ENCODE measurements at regions not wholly inside any gene's neighbourhood (a gene's known extent, or its start where the extent isn't known, plus 50 kb on each side); places are given as distances from the start of the nearest gene placed in this dataset.

- FAIRE-seq = no peak
- RAD21 ChIA-PET (ENCODE audit: unreplicated experiment) = no interaction called here
- Histone ChIP-seq H3K79me2 (ENCODE audit: control insufficient read depth, insufficient read depth, low read length) (no peaks in the 10 kb centered on the region), H3K9me3 (replicated peaks; ENCODE audit: control insufficient read depth, insufficient read depth, low read length) (no peaks in the 10 kb centered on the region), H3K4me2 (ENCODE audit: control insufficient read depth, insufficient read depth) (no peak overlapping the region), H2AFZ (ENCODE audit: control insufficient read depth, low read depth, low read length) (no peak overlapping the region), H3K36me3 (ENCODE audit: control insufficient read depth in 2 of 2, insufficient read depth in 2 of 2, low read length in 1 of 2) (no peaks in the 10 kb centered on the region), H3K4me3 (no peak overlapping the region), H3K9ac (ENCODE audit: control insufficient read depth, insufficient read depth, low read length) (no peak overlapping the region), H3K27ac (ENCODE audit: control insufficient read depth, insufficient read depth) (no peak overlapping the region), H4K20me1 (ENCODE audit: control insufficient read depth, insufficient read depth) (no peaks in the 10 kb centered on the region), H3K27me3 (replicated peaks in 1 of 2; ENCODE audit: control insufficient read depth in 2 of 2, insufficient read depth in 2 of 2, low read length in 1 of 2) (no peaks in the 10 kb centered on the region), H3K4me1 (ENCODE audit: control insufficient read depth, insufficient read depth, low read length) (no peaks in the 10 kb centered on the region)
- TF ChIP-seq E2F4 (IDR thresholded peaks at IDR 0.05; ENCODE audit: low read depth, low read length) = no peak
- TF ChIP-seq TBL1XR1 (IDR thresholded peaks at IDR 0.05; ENCODE audit: low read depth, low read length) = no peak
- TF ChIP-seq GABPA (IDR thresholded peaks at IDR 0.05; ENCODE audit: low read depth) = no peak
- TF ChIP-seq FOXM1 (IDR thresholded peaks at IDR 0.05; ENCODE audit: low read depth, low read length) = no peak
- no peak for TF ChIP-seq RFX5 (IDR thresholded peaks at IDR 0.05; ENCODE audit: low read depth, low read length)
- no peak for TF ChIP-seq PAX8 (IDR thresholded peaks at IDR 0.05)
- TF ChIP-seq CHD2 (IDR thresholded peaks at IDR 0.05; ENCODE audit: borderline replicate concordance, low read depth, low read length) = no peak
- no peak for TF ChIP-seq YY1 (IDR thresholded peaks at IDR 0.05; ENCODE audit: low read depth, low read length)
- TF ChIP-seq NR2C1 (IDR thresholded peaks at IDR 0.05) = no peak
- TF ChIP-seq ZNF207 (IDR thresholded peaks at IDR 0.05; ENCODE audit: borderline replicate concordance) = no peak
- TF ChIP-seq NFYA (IDR thresholded peaks at IDR 0.05; ENCODE audit: borderline replicate concordance, low read depth, low read length) = no peak
- TF ChIP-seq SP1 (IDR thresholded peaks at IDR 0.05; ENCODE audit: low read depth, low read length) = no peak
- no peak for TF ChIP-seq ATF3 (IDR thresholded peaks at IDR 0.05; ENCODE audit: borderline replicate concordance, extremely low read depth, low read depth, low read length)
- TF ChIP-seq RELA (IDR thresholded peaks at IDR 0.05; ENCODE audit: borderline replicate concordance, partially characterized antibody) = no peak
- no peak for TF ChIP-seq ASH2L (IDR thresholded peaks at IDR 0.05; ENCODE audit: borderline replicate concordance, low read depth)
- TF ChIP-seq RELB (IDR thresholded peaks at IDR 0.05; ENCODE audit: low read depth) = no peak
- TF ChIP-seq RB1 (IDR thresholded peaks at IDR 0.05; ENCODE audit: borderline replicate concordance) = no peak
- DNase-seq (ENCODE audit: low read depth, low spot score) = no peak
- 25% methylated on average over 8 of the region's 8 CpGs for WGBS (ENCODE audit: insufficient coverage, insufficient replicate concordance, low lambda C conversion rate, missing lambda C conversion rate)
- intact Hi-C loops (cut with micrococcal nuclease; ENCODE audit: unreplicated experiment) = no loop called here
- CTCF ChIA-PET = interaction anchor here (1.2 kb wide), 1 partner anchor 10 kb away, joined by 4 read pairs; no protein-coding TSS in a partner anchor
- SMC1A ChIA-PET (ENCODE audit: uncharacterized antibody, unreplicated experiment) = interaction anchor here (1.3 kb wide), 1 partner anchor 10 kb away, joined by 4 read pairs; no protein-coding TSS in a partner anchor
- ATAC-seq = no peak
- in situ Hi-C loops (cut with MboI) = no loop called here
- BruUV-seq (replicated peaks) = no TSS peak
- POLR2A ChIA-PET = no interaction called here
Measured at GRCh38 chr5:63240063-63240755, 661.6 kb downstream of the LRRC70 start.

Data from GM12878 (cell line).